ENCODE measurements at regions not wholly inside any gene's neighbourhood (a gene's known extent, or its start where the extent isn't known, plus 50 kb on each side); places are given as distances from the start of the nearest gene placed in this dataset.

- H3K27me3 Mint-ChIP-seq (ENCODE audit: low read depth in 2 of 2): peaks cover 21 to 45% of the 10 kb centered on the region in 2 donors
- peaks cover 14 to 18% of the 10 kb centered on the region in 2 donors for H3K4me1 Mint-ChIP-seq
- H3K4me3 Mint-ChIP-seq: no peak overlapping the region
- DNase-seq (no peak), ATAC-seq (no peak)
- no peak overlapping the region for H3K27ac ChIP-seq (ENCODE audit: low read length)
- peaks cover 5% of the 10 kb centered on the region for H3K27me3 ChIP-seq (ENCODE audit: control insufficient read depth, insufficient read depth, low read length)
- no peaks in the 10 kb centered on the region for H3K36me3 ChIP-seq (ENCODE audit: control insufficient read depth, insufficient read depth, low read length)
- no peak overlapping the region for H3K4me3 ChIP-seq (ENCODE audit: low read length)
- TF ChIP-seq, protein P1, sequence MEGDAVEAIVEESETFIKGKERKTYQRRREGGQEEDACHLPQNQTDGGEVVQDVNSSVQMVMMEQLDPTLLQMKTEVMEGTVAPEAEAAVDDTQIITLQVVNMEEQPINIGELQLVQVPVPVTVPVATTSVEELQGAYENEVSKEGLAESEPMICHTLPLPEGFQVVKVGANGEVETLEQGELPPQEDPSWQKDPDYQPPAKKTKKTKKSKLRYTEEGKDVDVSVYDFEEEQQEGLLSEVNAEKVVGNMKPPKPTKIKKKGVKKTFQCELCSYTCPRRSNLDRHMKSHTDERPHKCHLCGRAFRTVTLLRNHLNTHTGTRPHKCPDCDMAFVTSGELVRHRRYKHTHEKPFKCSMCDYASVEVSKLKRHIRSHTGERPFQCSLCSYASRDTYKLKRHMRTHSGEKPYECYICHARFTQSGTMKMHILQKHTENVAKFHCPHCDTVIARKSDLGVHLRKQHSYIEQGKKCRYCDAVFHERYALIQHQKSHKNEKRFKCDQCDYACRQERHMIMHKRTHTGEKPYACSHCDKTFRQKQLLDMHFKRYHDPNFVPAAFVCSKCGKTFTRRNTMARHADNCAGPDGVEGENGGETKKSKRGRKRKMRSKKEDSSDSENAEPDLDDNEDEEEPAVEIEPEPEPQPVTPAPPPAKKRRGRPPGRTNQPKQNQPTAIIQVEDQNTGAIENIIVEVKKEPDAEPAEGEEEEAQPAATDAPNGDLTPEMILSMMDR (IDR thresholded peaks at IDR 0.05): no peak
- intact Hi-C loops (cut with micrococcal nuclease): no loop called here
- 75% methylated on average over 1 of the region's 1 CpG for WGBS (ENCODE audit: insufficient coverage)
- H3K36me3 Mint-ChIP-seq: peaks cover 5% of the 10 kb centered on the region
- no peak overlapping the region for H3K27ac Mint-ChIP-seq
- H3K9me3 ChIP-seq (ENCODE audit: control insufficient read depth, insufficient read depth, low read length): no peaks in the 10 kb centered on the region
- peaks cover 5% of the 10 kb centered on the region for H3K4me1 ChIP-seq (ENCODE audit: control insufficient read depth, insufficient read depth, low read length)
- no peaks in the 10 kb centered on the region for H3K9me3 Mint-ChIP-seq
Measured at GRCh38 chr7:115471891-115472290, 550.0 kb downstream of the MDFIC start.

DNA sequence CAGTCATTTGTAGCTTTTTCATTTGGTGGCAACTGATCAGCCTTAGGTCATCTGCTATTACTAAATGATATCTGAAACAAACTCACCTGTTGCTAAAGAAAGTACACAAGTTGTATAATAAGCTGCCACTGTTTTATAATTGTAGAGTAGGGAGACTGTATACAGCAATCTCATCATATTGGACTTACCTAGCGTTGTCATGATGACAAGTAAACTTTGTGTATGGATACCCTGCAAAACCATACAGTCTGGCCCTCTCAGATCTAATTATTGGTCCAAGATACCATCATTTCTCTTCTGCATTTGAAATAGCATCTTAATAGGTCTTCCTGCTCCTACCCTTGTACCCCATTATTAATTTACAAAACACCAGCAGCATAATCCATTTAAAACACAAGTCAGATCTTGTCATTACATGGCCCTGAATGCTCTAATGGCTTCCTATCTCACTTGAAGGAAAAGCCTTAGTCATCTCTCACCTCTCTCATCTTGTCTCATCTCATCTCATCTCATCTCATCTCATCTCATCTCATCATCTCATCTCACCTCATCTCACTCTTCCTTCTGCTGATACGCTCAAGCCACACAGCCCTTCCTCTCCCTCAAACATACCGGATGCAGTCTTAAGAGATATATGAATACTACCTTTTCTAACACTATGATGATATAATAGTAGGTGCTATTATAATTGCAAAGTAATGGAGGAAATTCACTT is 540.6 kb downstream of the MDFIC start:
- Histone ChIP-seq H3K36me3 (ENCODE audit: control insufficient read depth, insufficient read depth, low read length) (no peaks in the 10 kb centered on the region), H3K4me1 (ENCODE audit: control insufficient read depth, insufficient read depth, low read length) (no peaks in the 10 kb centered on the region), H3K27me3 (ENCODE audit: control insufficient read depth, insufficient read depth, low read length) (no peaks in the 10 kb centered on the region), H3K27ac (ENCODE audit: low read length) (no peak overlapping the region), H3K9me3 (ENCODE audit: control insufficient read depth, insufficient read depth, low read length) (no peaks in the 10 kb centered on the region), H3K4me3 (ENCODE audit: low read length) (no peak overlapping the region)
- Mint-ChIP-seq H3K36me3 (no peaks in the 10 kb centered on the region), H3K27ac (no peak overlapping the region), H3K4me3 (no peak overlapping the region), H3K27me3 (ENCODE audit: low read depth in 2 of 2) (peaks cover 6 to 12% of the 10 kb centered on the region in 2 donors), H3K9me3 (peaks cover 0 to 2% of the 10 kb centered on the region in 2 donors), H3K4me1 (no peaks in the 10 kb centered on the region)
- ATAC-seq (peak in 1 of 3 donors; percentile 61), DNase-seq (no peak)
- TF ChIP-seq, protein P1 (IDR thresholded peaks at IDR 0.05): no peak
- WGBS (ENCODE audit: insufficient coverage): 100% methylated on average over 2 of the region's 3 CpGs
- intact Hi-C loops (cut with micrococcal nuclease): no loop called here

DNA sequence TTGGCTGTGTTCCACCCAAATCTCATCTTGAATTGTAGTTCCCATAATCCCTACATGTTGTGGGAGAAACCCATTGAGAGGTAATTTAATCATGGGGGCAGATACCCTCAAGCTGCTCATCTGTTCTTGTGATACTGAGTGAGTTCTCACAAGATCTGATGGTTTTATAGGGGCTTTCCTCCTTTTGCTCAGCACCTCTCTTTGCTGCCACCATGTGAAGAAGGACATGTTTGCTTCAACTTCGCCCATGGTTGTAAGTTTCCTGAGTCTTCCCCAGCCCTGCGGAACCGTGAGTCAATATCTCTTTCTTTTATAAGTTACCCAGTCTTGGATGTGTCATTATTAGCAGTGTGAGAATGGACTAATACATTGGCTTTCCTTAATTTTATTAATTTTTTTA is 527.8 kb downstream of the MDFIC start:
- Mint-ChIP-seq H3K36me3 (no peaks in the 10 kb centered on the region), H3K27me3 (ENCODE audit: low read depth in 2 of 2) (peaks cover 6% of the 10 kb centered on the region in 2 donors), H3K4me3 (no peak overlapping the region), H3K27ac (peak overlapping the region in 1 of 2 donors; percentile 46), H3K9me3 (no peaks in the 10 kb centered on the region), H3K4me1 (peaks cover 0 to 5% of the 10 kb centered on the region in 2 donors)
- no peak overlapping the region for H3K4me3 ChIP-seq (ENCODE audit: low read length)
- whole genome bisulfite sequencing (ENCODE audit: insufficient coverage): 76% methylated on average over 3 of the region's 3 CpGs
- no peak overlapping the region for H3K27ac ChIP-seq (ENCODE audit: low read length)
- intact Hi-C loops (cut with micrococcal nuclease): loop anchor here (5.0 kb wide), 1 partner anchor 92 kb away; no protein-coding TSS in a partner anchor
- peak; percentile 24 to 71 (median 66) for ATAC-seq
- H3K4me1 ChIP-seq (ENCODE audit: control insufficient read depth, insufficient read depth, low read length): no peaks in the 10 kb centered on the region
- no peaks in the 10 kb centered on the region for H3K27me3 ChIP-seq (ENCODE audit: control insufficient read depth, insufficient read depth, low read length)
- DNase-seq: peak in 1 of 2 donors; percentile 4
- TF ChIP-seq, protein P1 (IDR thresholded peaks at IDR 0.05): peak; percentile 12
- H3K9me3 ChIP-seq (ENCODE audit: control insufficient read depth, insufficient read depth, low read length): no peaks in the 10 kb centered on the region
- H3K36me3 ChIP-seq (ENCODE audit: control insufficient read depth, insufficient read depth, low read length): no peaks in the 10 kb centered on the region

Measured in natural killer cell (primary cell).